ENCODE measurements at regions not wholly inside any gene's neighbourhood (a gene's known extent, or its start where the extent isn't known, plus 50 kb on each side); places are given as distances from the start of the nearest gene placed in this dataset.
"Not testable (repeated sequence)": the region's sequence is repeated elsewhere in the genome, so short reads cannot be mapped to it uniquely, and the experiment has no call there.

- not testable (repeated sequence) for TF ChIP-seq CTCF, POLR2A (IDR thresholded peaks at IDR 0.05)
These were observed 180.0 kb upstream of the TENT5A start for GRCh38 chr6:81932448-81932847.

All from esophagus squamous epithelium (tissue), 4 donors.